Stimulated activated CD4-positive, alpha-beta T cell treated with anti-CD3 and anti-CD28 coated beads, Interleukin-1b, Interleukin-23, amount 100 ng/mL, for 4 hours (primary cell): ENCODE measurements at regions not wholly inside any gene's neighbourhood (a gene's known extent, or its start where the extent isn't known, plus 50 kb on each side); places are given as distances from the start of the nearest gene placed in this dataset.

Experiments used
- DNase-seq, 2 donors: peaks; one replicate each; pipeline ENCODE4 v3.0.0-alpha.2; 2020; ENCODE audit warnings: low read depth in 2 of 2

- no peak for DNase-seq
Measured at GRCh38 chr11:122348659-122349409, 232.8 kb upstream of the BLID start.

- DNase-seq, result no peak
Measured at GRCh38 chr11:122346006-122346405, 230.0 kb upstream of the BLID start.

GRCh38 chr11:122345586-122345985, 229.6 kb upstream of the BLID start:
- DNase-seq, result no peak

GRCh38 chr11:122344215-122344614, 228.2 kb upstream of the BLID start:
- DNase-seq, result no peak

DNA sequence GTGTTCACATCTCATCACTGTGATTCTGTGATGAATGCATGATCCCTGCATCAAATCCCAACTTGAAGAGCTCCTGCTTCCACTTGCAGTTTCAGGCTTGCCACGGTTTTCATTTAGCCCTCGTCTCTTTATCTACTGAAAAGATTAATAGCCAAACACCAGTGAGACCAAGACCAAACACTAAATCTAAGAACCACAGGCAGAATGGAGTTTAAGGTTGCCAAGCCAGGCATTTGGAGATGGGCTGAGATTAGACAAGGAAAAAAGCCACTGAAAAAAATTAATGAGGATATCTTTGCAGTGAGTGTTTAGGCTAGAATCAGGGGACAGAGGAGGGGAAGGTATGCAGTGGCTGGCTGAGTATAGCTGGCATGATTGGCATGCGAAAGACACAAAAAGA, 227.2 kb upstream of the BLID start:
- DNase-seq, result no peak

GRCh38 chr11:122342089-122342744, 226.2 kb upstream of the BLID start:
- no peak for DNase-seq

- DNase-seq, result no peak
Measured at GRCh38 chr11:122341477-122341876, 225.5 kb upstream of the BLID start.

DNA sequence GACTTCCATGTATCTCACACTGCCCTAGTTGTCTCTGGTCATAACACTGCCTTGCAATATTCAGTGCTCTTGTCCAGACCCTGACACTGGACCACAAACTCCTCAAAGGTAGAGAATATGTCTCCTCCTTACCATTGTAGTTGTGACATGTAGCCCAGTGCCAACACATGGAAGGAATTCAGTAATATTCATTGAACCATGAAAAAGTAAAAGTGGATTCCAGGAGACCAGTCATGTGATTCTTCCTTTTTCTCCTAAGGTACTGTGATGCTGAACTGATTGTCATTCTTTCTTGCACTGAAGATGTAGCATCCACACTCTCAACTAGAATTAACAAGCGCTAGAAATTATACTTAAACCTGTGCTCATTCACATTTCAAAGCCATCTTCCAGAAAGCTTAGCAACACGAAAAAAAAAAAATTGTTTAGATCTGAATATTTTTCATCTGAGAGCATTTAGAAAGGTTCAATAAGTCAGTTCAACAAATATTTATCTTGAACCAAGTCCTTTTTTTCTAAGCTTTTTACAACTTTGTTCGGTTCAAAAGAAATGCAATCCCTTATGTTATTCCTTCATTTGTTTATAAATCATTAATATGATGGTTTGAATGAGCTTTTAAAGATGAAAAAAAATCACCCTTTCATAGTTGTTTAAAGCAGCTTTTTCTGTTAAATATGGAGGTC, 224.7 kb upstream of the BLID start:
- no peak for DNase-seq

- DNase-seq, result no peak
Measured at GRCh38 chr11:122339436-122340060, 223.5 kb upstream of the BLID start.

GRCh38 chr11:122337704-122338103, 221.7 kb upstream of the BLID start:
- DNase-seq, result no peak

DNA sequence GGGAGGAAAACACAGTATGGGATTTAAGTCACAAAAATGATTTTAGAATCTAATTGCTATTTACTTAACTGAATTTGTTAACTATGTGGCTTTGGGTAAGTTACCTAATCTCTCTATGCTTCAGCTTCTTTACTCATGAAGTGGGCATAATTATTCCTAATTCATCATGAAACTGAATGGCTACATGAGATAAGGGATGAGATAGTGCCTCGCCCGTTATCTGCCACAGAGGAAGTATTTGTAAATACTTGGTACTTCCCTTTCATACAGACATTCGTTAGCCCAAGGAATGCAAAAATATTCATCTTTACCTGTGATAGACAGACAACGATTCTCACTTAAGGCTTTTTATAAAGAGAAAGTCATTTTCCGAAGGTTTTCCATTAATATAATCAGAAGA, 221.2 kb upstream of the BLID start:
- DNase-seq, result no peak

DNA sequence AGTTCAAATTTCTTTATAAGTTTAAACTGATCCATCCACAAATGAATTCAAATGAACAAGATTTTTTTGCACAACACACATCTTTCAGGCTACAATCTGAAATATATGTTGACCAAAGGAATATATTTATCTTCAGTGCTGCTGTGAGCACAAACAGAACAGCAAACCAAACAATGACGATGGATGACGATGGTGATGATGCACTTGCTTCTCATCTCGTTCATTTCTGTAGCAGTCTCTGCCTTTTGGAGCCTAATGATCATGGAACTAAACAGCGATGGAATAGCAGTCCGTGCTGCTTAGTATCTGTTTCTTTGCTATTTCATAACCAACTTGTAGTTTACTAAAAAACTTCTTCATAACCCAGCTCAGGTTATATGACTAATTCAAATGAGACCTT, 220.7 kb upstream of the BLID start:
- DNase-seq, result no peak

DNA sequence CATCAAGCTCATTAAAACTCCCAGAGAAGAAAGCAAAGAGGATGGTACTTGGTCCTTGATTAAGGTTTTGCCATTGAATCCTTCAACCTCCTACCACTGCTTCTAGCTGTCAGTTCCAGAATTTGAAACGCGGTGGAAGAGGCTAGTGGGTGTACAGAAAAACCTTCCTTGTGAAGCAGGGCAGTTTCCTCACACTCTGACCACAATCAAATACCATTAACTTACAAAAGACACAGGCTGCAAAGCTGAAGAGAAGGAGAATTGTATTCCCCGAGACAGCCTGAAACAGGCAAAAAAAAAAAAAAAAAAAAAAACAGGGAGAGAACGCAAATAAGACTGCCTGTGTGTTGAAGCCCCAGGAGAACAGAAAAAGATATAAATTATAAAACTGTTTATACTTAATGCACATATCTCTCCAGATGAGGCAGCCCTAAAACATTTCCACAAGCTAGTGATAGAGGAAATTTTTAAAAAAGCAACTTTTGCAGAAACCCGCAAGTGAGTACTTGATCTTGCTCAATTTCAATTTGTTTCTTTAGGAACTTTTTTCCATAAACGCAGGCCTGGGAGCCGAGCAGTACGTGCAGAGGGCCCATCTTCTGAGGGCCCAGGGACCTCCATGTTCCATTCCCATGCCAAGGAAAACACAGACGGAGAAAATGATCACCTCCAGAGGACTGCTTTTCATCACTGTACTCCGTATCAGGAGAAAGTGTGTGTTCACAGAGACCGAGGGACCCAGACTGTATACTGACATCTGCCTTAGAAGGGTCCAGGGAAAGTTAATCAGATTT, 218.7 kb upstream of the BLID start:
- DNase-seq, result no peak

DNA sequence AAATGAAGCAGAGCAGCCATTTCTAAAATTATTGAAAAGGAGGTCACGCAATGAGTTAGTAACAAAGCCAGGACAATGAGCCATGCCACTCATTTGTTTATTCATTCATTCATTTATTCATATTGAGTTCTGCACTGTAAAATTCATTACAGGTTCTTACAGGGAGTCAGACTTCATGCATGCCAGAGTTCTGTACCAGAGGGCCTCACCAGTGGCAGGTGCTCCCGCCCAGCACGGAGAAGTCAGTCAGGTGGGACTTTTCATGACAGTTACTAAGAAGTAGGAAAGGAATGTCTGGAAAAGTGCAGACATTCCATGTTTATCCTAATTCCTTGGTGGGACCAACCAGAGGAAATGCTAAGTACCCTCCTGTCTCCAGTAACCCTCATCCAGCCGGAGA, 217.5 kb upstream of the BLID start:
- DNase-seq, result no peak

GRCh38 chr11:122331079-122331478, 215.1 kb upstream of the BLID start:
- no peak for DNase-seq

GRCh38 chr11:122330279-122330965, 214.4 kb upstream of the BLID start:
- DNase-seq, result no peak

- no peak for DNase-seq
Measured at GRCh38 chr11:122327528-122327927, 211.5 kb upstream of the BLID start.

- DNase-seq, result no peak
Measured at GRCh38 chr11:122323754-122324421, 207.9 kb upstream of the BLID start.

GRCh38 chr11:122322329-122322728, 206.3 kb upstream of the BLID start:
- no peak for DNase-seq

DNA sequence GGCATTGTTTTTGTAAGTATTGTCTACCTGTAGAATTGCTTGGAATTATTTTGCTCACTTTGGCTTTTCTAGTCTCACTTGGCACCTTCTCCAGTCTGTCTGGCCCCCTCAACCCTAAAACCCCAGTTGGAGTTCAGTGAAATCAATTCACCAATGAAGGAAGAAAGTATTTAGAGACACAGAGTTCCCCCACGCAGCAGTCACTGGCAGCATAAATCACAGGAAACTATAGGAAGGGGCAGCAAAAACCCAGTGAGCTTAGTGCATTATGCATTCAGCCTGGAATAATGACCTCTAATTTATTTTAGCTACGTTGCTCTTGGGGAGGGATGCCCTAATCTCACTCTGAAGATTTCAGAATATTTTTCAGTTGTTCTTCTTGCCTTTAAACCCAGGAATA, 204.7 kb upstream of the BLID start:
- DNase-seq, result no peak
